C4-2B (cell line): ENCODE measurements at regions not wholly inside any gene's neighbourhood (a gene's known extent, or its start where the extent isn't known, plus 50 kb on each side); places are given as distances from the start of the nearest gene placed in this dataset.

Experiments
- CTCF ChIP-seq: fragments of 450-650 bp; conservative IDR thresholded peaks from 2 replicates; pipeline ENCODE4 v1.5.1; 2017; ENCODE audit warnings: mild to moderate bottlenecking
- ZFX ChIP-seq: fragments of 450-650 bp; IDR thresholded peaks from 2 replicates; pipeline ENCODE4 v1.6.1; 2017

GRCh38 chr3:117291476-117291875 lies 581.9 kb downstream of the TUSC7 start:
- no peak for TF ChIP-seq CTCF
- TF ChIP-seq ZFX = no peak
